ENCODE measurements at regions not wholly inside any gene's neighbourhood (a gene's known extent, or its start where the extent isn't known, plus 50 kb on each side); places are given as distances from the start of the nearest gene placed in this dataset.

- no peak for DNase-seq (ENCODE audit: low spot score)
Observed at GRCh38 chr10:131834152-131834810, 66.5 kb upstream of the PPP2R2D start.

DNA sequence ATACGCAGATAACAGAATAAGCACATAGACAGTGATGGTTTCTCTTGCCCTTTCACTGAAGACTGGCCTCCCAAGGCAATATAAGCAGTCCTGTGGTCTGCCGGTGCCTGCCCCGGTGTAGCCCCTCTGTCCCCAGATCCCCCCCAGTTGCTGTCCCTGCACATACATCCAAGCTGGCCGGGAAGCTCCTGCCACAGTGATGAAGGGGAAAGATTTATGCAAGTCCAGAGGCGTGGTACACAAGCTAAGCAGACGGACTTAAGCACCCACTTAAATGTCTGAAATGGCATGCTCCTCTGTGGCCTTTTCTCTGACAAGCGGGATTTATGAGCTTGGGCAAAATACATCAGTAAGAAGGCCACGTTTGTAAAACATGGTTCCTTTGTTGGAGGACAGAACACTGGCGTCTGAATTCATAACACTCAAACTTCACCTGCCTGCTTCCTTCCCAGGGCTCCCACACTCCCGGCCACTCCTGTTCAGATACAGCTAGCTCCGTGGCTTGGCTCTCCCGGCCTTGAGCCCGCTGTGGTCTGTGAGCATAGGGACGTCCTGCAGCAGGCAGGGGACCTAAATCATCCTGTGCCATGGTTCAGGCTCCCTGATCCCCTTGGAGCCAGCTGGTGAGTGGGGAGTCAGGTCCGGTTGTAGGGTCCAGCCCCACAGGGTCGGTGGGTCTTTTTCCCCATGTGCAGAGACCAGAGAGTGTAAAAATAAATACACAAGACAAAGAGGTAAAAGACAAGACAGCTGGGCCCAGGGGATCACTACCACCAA, 61.7 kb upstream of the PPP2R2D start:
- no peak for DNase-seq (ENCODE audit: low spot score)

- DNase-seq (ENCODE audit: low spot score) = peak; percentile 52
Observed at GRCh38 chr10:131839880-131840787, 60.7 kb upstream of the PPP2R2D start.

GRCh38 chr10:131840788-131841118, 60.1 kb upstream of the PPP2R2D start:
- DNase-seq (ENCODE audit: low spot score) = no peak

- peak; percentile 45 for DNase-seq (ENCODE audit: low spot score)
Observed at GRCh38 chr10:131841131-131841660, 59.6 kb upstream of the PPP2R2D start.

DNA sequence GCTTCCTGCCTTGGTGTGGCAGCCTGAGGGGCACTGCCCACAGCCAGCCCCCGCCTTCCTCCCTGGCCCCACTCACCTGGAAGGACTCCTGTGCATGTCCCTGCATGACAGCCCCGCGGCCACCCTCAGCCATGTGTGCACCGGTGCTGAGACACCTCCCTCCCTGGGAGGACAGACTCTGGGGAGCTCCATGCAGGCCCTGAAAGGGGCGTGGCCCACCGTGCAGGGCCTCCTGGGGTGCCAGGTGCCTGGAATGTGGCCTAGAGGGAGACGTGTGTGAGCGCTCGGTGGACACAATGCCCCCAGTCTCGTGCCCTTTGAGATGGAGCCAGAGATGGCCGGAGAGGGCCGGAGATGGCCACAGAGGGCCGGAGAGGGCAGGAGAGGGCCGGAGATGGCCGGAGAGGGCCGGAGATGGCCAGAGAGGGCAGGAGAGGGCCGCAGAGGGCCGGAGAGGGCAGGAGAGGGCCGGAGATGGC, 59.1 kb upstream of the PPP2R2D start:
- peak; percentile 56 for DNase-seq (ENCODE audit: low spot score)

- DNase-seq (ENCODE audit: low spot score) = peak; percentile 37
Observed at GRCh38 chr10:131842351-131843088, 58.3 kb upstream of the PPP2R2D start.

DNA sequence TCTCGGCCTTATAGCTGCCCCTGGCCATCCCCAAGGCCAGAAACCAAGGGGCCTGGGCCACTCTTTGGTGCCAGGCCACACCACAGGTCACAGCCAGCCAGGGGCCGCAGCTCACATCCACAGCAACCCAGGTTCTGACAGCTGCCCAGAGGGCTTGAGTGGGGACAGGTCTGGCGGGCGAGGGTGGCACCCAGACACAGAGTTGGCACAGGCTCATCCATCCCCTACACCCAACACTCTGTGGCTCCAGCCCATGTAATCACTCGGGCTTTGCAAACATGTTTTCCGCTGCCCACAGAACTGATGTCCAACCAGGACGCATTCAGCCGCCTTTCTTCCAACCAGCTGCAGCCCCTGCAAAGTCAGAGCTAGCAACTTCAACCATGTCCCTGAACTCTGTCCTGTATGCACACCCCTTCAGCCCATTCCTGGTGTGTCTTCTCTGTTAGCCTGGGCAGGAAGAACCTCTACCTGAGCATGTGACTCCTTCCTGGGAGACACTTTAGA, 57.7 kb upstream of the PPP2R2D start:
- peak; percentile 41 for DNase-seq (ENCODE audit: low spot score)

GRCh38 chr10:131843881-131844284, 56.9 kb upstream of the PPP2R2D start:
- peak; percentile 39 for DNase-seq (ENCODE audit: low spot score)

- DNase-seq (ENCODE audit: low spot score) = peak; percentile 29
Observed at GRCh38 chr10:131844529-131845084, 56.2 kb upstream of the PPP2R2D start.

GRCh38 chr10:131845505-131846239, 55.1 kb upstream of the PPP2R2D start:
- DNase-seq (ENCODE audit: low spot score) = peak; percentile 41

- DNase-seq (ENCODE audit: low spot score) = peak; percentile 33
Observed at GRCh38 chr10:131846240-131847101, 54.3 kb upstream of the PPP2R2D start.

DNA sequence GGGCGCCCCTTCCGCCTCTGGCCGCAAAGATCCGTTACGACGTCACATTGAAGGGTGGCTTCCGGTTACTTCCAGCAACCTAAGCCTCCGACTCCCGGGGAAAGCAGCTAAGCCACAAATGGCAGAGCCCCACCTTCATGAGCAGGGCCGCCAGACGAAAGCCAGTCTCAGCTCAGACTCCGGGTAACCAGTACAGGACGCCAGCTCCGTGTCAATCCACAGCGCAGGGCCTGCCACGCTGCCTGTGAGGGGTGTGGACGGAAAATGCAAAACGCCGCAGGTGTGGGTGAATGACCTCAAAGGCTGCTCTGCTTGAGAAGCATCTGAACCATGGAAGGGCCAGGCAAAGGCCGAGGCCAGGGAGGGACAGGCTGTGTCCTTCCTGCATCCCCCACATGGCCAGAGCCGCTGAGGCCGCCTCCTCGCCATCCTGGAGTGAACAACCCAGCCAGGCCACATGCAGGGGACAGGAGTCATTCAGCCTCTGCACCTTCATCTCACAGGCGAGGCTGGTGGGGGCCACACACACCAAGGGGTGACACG, 53.5 kb upstream of the PPP2R2D start:
- DNase-seq (ENCODE audit: low spot score) = peak; percentile 39

DNA sequence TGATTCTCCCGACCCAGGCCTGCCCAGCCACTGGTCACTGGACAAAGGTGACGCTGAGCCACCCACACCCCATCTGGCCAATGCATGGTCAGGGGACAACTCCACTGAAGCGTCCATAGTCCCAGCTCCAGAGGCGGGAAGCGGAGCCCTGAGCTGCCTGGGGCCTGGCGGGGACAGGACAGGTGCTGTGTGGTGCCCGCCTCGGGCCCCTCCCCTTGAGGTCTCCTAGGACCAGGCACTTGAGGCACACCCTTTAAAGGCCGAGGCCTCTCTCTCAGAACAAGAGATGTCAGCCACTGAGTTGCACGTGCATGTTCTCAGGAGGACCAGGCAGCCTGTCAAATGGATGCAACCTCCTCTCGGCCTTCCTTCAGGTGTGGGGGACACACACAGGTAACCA, 52.5 kb upstream of the PPP2R2D start:
- DNase-seq (ENCODE audit: low spot score) = peak; percentile 32

GRCh38 chr10:131848741-131849590, 51.8 kb upstream of the PPP2R2D start:
- DNase-seq (ENCODE audit: low spot score) = peak; percentile 35

DNA sequence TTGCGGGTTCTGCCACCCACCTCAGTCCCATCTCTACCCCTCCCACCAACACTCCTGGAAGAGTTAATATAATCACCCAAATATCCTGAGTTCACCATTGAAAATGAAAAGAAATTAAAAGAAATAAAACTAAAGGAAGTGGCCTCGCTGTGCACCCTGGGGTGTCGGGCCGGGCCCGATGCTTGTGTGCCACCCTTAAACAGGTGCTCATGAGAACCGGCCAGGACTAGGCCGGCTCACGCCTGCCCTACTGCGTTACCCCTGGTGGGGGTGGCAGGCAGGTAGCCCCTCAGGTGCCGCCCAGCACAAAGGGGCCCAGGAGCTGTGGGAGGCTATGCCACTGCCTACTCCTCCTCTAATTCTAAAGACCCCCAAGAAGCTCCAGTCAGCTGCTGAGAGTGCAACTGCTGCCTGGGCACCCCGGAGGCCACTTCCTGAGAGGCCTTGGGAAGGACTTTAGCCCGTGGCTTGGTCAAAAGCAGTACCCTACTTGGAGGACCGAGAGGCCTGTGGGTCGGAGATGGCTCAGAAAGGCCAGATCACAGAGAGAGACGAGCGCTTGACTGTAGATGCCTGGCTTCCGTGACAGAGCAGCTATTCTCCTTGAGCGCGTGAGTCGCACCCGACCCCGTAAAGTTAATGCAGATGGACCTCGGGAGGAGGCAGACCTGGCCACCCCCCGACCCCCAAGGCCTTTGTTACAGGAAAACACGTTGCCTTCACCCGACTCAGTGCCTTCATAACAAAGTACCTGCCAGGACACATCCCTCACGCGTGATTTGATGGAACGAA, 51.0 kb upstream of the PPP2R2D start:
- DNase-seq (ENCODE audit: low spot score) = peak; percentile 37

- DNase-seq (ENCODE audit: low spot score) = no peak
Observed at GRCh38 chr10:131850383-131850870, 50.4 kb upstream of the PPP2R2D start.

Measured in ecto neural progenitor cell (in vitro differentiated cells).